ENCODE measurements at regions not wholly inside any gene's neighbourhood (a gene's known extent, or its start where the extent isn't known, plus 50 kb on each side); places are given as distances from the start of the nearest gene placed in this dataset.
"Not testable (repeated sequence)": the region's sequence is repeated elsewhere in the genome, so short reads cannot be mapped to it uniquely, and the experiment has no call there.

DNA sequence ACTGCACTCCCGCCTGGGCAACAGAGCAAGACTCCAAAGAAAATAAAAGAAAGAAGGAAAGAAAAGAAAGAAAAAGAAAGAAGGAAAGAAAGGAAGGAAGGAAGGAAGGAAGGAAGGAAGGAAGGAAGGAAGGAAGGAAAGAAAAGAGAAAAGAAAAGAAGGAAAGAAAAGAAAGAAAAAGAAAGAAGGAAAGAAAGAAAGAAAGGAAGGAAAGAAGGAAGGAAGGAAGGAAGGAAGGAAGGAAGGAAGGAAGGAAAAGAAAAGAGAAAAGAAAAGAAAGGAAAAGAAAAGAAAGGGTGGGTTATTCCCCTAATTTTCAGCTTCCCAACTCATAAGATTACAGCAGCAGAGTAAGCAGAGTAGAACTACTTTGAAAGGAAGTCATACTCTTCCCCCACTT, 64.4 kb downstream of the TMEM200C start:
- DNase-seq (ENCODE audit: low spot score): not testable (repeated sequence)

DNA sequence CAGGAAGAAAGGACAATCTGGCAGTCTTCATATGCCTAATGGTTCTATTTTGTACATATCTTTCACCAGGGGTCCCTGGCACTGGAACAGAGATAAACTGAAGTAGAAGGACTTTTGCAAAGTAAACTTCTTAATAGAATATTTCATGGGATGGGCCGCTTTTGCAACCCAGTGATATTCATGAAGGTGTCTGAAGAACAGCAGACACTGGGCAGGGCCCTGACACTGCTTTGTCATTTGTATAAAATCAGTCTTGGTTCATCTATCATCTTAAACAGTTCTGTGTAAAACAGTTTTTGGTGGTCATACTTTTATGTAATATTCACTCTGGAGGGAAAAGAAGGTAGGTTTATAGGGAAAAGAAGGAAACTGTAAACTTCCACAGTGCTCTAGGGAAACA, 66.4 kb downstream of the TMEM200C start:
- no peak for DNase-seq (ENCODE audit: low spot score)

- no peak for DNase-seq (ENCODE audit: low spot score)
Observed at GRCh38 chr18:5825663-5826062, 69.7 kb downstream of the TMEM200C start.

- no peak for DNase-seq (ENCODE audit: low spot score)
Observed at GRCh38 chr18:5824370-5824984, 70.8 kb downstream of the TMEM200C start.

DNA sequence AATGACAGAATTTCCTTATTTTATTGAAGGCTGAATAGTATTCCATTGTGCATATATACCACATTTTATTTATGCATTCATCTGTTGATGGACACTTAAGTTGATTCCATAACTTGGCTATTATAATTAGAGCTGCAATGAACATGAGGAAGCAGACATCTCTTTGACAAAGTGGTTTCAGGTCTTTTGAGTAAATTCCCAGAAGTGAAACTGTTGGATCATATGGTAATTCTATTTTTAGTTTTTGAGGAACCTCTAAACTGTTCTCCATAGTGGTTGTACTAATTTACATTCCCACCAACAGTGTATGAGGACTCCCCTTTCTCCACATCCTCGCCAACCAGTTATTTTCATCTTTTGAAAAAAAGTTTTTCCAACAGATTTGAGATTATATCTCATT, 77.5 kb downstream of the TMEM200C start:
- no peak for DNase-seq (ENCODE audit: low spot score)

- DNase-seq (ENCODE audit: low spot score): no peak
Observed at GRCh38 chr18:5806860-5807259, 88.5 kb downstream of the TMEM200C start.

DNA sequence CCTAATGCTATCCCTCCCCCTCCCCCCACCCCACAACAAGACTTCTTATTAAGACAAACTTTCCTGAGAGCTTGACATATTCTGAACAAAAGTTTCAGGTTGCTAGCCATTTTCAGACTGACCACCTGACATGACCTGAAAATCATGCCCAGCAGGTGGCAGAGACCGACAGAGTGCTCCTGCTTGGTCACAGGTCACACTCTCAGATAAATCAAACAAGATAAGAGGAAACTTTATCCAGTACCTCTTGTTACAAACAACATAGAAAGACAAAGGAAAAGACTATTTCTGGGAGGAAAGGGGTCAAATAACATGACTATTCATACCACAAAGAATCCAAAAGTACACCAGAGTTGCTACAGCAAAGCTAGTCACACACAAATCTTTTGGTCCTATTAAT, 107.4 kb downstream of the TMEM200C start:
- DNase-seq (ENCODE audit: low spot score): no peak

DNA sequence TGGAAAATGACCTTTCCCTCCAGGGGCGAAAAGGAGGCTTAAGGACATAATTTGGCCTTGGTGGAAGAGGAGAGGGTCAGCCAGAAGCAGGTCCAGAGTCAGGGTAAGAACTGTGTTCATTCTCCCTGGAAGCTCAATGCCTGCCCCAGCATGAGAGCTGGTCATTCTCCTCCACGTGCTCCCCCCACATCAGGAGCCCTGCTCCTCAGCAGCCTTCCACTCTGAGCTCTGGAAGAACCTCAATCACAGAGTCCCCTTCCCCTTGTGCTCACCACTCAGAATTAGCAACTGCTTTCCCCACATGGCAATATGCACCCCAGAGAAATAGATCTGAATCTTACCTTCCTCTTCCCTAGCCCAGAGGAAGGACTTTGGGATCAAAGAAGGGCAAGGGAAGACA, 115.4 kb downstream of the TMEM200C start:
- DNase-seq (ENCODE audit: low spot score): no peak

- DNase-seq (ENCODE audit: low spot score): no peak
Observed at GRCh38 chr18:5772306-5773105, 122.8 kb downstream of the TMEM200C start.

DNA sequence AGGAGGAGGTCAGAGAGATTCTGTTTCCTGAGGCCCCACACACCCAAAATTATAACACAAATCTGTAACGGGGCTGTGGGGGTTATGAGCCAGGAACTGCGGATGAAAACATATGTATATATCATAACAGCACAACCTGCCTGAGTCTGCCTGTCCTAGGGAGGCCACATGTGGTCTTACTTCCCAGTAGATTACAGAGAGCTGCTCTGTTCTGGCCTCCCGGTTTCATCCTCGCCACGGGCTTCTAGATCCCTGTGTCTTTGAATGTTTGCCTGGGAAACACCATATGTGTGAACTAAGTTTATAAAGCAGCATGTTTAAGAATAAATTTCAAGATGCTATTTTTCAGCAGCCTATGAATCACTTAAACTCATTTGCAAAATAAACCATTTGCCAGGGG, 124.0 kb downstream of the TMEM200C start:
- no peak for DNase-seq (ENCODE audit: low spot score)

- DNase-seq (ENCODE audit: low spot score): no peak
Observed at GRCh38 chr18:5770176-5770575, 125.1 kb downstream of the TMEM200C start.

GRCh38 chr18:5768454-5768853, 126.9 kb downstream of the TMEM200C start:
- no peak for DNase-seq (ENCODE audit: low spot score)

GRCh38 chr18:5759194-5759593, 136.1 kb downstream of the TMEM200C start:
- DNase-seq (ENCODE audit: low spot score): peak; percentile 3

DNA sequence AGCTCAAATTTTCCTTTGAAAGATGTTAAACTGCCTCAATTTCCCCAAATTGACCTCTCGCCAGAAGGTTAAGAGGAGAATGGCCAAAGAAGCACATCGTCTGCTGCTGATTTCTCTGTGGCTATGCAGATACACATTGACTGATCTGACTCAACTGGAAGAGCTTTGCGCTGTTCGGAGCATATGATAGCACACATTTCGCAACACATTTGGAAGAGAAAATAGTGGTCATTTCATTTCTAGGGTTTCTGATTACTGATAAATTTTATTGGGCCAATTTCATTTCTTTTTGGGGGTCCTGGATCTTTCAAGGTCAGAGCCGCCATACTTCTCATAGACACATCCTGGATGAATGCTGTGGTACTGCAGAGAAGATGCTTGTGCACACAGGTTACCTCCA, 138.5 kb downstream of the TMEM200C start:
- DNase-seq (ENCODE audit: low spot score): no peak

DNA sequence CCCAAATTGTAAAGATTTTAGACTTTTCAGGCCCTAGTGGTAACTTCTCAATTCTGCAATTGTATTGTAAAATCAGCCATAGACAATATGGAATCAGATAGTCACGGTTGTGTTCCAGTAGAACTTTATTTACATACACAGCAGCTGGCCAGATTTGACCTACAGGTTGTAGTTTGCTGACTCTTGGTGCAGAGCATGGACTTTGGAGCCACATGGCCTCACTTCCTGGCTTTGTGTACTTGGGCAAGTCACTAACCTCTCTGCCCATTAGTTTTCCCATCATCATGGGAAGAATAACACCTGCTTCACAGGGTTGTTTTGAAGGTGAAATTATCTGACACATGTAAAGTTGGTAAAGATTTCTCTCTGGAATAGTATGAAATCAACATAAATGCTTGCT, 147.6 kb downstream of the TMEM200C start:
- DNase-seq (ENCODE audit: low spot score): no peak

DNA sequence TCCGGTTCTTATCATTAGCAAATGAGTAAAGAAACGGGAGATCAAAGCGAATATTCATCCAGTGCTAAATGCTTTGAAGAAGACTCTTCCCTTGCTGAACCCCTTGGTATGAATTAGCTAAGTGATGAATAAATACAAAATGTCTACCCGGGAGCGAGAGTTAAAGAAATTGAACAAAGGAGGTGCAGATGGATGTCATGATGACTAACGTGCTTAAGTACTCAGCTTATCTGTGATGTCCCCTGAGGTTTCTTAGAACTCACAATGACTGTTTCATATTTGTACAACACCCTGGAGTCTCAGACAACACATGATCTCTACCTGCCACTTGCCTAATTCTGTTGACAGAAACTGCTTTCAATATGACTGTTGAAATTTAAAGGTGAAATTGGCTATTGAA, 148.5 kb downstream of the TMEM200C start:
- DNase-seq (ENCODE audit: low spot score): peak; percentile 21

- DNase-seq (ENCODE audit: low spot score): no peak
Observed at GRCh38 chr18:5744659-5745058, 150.7 kb downstream of the TMEM200C start.

DNA sequence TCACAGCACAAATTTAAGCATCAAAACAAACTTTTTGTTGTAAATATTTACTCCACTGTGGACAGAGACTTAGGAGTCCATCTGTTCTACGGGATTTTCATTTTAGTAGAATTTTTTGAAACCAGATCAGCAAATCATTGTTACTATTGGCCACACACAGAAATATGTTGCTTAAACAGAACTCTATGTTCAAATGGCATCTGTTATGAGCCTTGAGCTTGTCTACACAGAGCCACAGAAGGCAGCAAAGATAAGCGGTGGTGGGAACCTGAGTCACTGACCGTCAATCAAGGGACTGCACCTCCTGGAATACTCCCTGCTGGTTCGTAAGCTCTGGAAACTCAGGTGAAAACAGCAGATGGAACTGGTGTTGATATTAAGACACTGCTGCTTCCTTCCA, 156.8 kb downstream of the TMEM200C start:
- no peak for DNase-seq (ENCODE audit: low spot score)

GRCh38 chr18:5732318-5732717, 163.0 kb downstream of the TMEM200C start:
- no peak for DNase-seq (ENCODE audit: low spot score)

GRCh38 chr18:5729983-5730699, 165.2 kb downstream of the TMEM200C start:
- DNase-seq (ENCODE audit: low spot score): no peak

GRCh38 chr18:5728531-5728930, 166.8 kb downstream of the TMEM200C start:
- DNase-seq (ENCODE audit: low spot score): no peak

DNA sequence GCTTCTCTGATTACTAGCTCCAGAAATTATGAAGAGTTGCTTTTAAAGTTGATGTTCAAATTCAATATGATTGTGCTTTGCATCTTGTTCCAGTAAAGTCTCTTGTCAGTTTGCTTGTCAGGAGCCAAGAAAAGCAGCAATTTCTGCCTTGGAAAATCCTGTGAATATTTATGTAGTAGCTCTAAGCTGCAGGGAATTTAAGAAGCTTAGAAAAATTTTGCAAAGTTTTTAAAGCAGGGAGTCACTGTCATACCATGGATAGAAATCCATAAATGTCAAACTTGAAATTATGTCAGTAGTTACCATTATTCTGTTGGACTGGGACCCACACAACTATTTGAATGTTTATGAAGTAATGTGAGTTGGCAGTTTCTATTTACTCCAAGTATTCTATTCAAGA, 169.3 kb downstream of the TMEM200C start:
- DNase-seq (ENCODE audit: low spot score): no peak

GRCh38 chr18:5721924-5722323, 173.4 kb downstream of the TMEM200C start:
- no peak for DNase-seq (ENCODE audit: low spot score)
